ENCODE measurements at regions not wholly inside any gene's neighbourhood (a gene's known extent, or its start where the extent isn't known, plus 50 kb on each side); places are given as distances from the start of the nearest gene placed in this dataset.

DNA sequence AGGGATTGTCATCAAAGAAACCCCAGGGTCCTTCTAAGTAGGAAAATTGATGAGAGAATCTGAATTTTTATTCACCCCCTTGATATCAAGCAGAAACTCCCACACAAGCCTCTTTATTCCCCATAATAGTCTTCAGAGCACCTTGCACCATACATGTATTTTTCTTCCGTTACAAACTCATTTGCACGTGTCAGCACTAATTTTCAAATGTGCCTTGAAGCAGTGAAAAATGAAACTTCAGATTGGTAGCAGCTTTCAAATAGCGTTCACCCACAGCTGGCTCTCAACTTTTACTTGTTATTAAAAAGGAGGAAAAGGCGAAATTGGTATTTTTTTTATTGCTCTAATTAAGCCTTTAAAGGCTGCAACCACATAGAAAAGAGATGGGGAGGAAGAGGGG is 343.0 kb upstream of the TENM4 start:
- DNase-seq: no peak

DNA sequence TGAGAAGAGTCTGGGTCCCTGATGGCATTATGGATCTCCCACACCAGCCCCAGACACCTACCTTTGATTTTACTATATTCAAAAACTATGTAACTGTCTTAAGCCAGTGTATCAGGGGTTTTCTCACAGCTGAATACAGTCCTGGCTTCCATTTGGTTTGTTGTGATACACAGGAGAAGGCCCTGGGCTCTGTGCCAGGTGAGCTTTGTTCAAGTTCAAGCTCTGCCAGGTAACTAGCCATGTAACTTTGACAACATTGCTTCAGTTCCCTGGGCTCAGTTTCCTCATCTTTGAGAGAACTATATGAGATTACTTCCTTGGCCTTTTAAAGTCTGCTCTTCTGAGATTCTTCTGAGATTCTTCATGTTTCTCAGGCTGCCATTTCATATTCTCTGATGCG is 327.5 kb upstream of the TENM4 start:
- no peak for DNase-seq

DNA sequence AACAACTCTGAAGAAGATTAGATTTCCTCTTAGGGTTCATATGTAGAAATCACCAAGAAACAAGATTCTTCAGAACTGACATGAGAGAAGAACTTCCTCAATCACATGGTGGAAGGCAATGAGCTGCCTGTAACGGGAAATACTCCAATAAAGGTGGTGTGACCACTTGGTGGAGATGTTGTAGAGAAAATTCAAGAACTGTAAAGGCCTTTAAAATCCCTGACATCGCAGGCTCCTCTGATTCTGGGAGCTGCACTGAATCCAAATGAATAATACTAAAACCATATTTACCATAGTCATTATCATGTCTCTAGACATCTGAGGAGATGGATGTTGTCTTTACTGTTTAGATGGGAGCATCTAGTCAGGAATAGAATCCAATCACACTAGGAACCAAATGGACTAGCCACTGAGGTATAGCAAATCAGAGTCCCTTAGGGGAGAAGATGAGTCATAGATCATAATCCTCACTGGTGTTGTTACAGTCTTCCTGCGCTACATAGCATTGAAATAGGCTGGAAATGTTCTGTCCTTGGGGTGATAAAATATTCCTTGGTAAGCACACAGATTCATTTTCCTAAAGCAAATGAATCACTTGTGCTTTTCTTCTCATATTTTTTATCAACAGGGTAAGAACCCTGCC is 321.6 kb upstream of the TENM4 start:
- DNase-seq: no peak

DNA sequence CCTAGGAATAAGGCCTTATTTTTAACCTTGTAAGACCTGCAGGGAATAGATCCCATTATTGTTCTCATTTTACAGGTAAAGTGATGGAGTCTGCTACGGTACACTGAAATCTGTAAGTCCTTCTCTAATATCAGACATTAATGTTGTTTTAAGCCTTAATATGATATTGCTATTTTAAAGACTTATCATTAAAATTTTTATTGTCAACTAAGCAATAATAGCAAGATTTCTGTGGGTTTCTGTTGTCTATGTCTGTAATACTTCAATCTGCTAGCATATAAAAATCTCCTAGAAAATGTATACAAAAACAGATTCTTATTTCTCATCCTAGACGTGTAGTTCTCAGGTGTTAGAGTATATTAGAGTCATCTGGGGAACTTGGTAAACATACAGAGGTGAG is 317.5 kb upstream of the TENM4 start:
- no peak for DNase-seq

DNA sequence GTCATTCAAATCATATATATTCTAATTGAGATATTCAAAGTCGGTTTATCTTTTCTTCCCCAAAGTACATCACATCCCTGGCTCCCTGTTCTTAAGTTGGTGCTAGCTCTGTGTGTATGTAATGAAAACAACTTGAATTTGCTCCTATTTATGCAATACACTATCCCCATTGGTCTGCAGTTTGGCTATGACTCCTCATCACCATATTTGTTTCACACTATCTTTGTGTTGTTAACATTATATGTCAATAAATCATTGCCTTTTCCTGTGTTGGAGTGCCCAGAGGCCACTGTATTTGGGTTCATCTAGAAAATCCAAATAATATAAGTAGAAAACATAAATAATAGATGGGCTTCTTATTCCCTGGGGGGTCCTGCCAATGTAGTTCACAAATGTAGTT is 306.6 kb upstream of the TENM4 start:
- DNase-seq: no peak

DNA sequence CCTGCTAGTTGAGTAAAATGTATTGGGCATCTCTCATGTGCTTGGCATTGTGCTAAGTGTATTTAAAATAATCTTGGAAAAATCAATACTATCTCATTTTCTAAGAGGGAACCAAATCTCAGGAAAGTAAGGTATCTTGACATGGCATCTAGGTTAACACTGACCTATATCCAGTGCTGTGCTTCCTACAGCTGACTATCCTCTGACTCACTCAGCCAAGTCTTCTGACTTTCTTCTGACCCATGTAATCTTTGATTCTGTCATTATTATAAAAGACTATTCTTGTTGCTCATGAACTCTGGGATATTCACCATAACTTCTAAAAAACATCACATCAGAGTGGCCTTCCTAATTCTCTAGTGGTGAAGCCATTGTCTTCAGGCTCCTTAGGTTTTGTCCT is 304.1 kb upstream of the TENM4 start:
- no peak for DNase-seq

DNA sequence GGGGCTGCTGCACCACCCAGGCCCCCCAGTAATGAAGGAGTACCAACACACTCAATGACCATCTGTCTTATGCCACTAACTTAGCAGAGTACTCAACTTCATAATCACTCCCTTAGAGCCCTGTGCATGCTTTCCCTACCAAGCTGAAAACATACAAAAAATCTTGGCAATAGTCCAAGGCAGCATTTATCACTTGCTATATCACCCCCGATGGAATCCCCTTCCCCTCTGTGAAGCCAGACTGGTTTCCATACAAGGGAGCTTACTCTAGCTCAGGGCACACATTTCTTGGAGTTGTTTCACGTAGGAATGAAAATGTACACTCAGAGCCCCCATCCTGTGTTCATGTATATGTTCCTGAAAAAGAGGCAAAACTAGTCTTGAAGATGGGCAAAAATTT is 301.3 kb upstream of the TENM4 start:
- DNase-seq: no peak

DNA sequence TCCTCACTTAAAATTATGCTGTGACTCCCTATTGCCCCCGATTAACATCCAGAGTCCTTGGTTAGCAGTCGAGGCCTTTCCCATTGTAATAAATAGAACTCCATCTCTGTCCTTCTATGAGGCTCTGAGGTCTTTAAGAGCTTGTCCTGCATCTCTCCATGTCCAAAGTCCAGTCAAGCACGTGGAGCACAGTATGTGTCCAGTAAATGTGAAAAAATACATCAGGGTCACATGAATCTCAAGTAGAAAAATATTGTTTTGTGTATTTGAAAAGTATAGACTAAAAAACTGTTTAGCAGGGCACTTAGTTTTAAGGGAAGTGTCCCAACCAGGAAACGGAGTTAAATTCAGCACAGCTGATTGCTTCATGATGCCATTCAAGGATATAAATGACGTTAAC is 298.8 kb upstream of the TENM4 start:
- DNase-seq: no peak

DNA sequence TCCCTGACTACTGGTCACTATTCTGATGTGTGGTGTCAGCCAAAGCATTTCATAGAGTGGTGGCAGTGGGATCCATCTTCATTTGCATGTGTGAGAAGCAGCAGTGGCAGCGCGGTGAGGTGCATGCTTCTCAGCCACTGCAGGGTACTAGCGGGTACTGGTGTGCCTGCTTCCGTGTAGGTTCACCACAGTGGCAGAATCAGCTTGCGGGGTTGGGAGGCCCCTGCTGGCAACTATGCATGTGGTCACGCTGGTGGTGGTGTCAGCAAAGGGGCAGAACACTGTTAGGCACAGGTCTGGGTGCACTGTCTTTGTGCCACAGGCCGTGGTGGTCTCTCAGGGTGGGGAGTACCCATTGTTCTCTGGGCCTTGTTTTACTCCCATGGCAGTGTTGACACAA is 286.4 kb upstream of the TENM4 start:
- no peak for DNase-seq

DNA sequence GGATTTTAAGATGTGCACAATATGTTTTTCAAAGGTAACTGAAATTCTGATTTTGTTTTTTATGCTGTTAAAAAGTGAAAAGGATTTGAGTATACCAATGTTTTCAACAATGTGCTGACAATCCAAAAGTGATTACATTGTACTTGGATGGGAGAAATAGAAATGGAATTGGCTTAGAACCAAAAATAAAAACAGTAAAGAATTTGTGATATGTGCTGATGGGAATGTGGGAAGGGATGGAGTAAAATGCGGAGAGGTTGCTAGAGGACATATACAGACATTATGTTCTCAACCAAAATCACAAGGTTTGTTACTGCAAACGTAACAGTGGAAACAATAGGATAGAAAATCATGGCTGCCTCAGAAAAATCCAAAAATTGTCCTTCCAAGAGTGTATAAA is 279.3 kb upstream of the TENM4 start:
- DNase-seq: no peak

DNA sequence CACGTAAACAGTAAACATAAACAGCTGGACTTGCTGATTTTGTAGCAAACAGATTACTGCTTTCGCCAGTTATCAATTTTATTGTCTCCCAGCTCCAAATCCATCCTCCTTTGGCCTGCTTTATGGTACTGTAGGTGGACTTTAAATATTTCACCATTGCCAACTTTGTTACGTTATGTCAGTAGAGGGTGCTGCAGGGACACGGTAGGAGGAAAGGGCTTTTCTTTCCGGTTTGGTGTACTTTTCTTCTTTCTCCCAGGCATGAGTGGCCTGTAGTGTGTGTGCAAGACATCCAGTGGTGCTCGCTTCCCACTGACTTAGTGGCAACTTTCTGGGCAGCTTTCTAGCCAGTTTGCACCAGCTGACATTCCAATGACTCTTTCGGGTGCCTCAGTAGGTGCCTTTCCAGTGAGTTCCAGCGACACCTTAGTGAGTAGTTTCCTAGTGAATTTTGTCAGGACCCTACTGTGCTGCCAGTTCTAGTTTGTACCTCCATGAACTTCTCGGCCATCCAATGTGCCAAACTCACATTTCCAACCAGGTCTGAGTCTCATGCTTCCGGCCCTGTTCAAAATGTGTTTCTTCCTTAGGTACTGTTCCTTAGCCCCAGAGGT is 267.6 kb upstream of the TENM4 start:
- DNase-seq: no peak

DNA sequence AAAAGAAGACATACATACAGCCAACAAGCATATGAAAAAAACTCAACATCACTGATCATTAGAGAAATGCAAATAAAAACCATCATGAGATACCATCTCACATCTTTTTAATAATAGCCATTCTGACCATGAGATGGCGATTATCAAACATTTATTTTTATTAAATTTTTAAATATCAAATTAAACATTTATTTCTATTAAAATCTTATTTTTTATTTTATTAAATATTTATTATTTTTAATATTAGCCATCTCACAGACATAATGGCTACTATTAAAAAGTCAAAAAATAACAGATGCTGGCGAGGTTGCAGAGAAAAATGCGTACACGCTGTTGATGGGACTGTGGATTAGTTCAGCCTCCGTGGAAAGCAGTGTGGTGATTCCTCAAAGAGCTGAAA is 264.8 kb upstream of the TENM4 start:
- DNase-seq: no peak

DNA sequence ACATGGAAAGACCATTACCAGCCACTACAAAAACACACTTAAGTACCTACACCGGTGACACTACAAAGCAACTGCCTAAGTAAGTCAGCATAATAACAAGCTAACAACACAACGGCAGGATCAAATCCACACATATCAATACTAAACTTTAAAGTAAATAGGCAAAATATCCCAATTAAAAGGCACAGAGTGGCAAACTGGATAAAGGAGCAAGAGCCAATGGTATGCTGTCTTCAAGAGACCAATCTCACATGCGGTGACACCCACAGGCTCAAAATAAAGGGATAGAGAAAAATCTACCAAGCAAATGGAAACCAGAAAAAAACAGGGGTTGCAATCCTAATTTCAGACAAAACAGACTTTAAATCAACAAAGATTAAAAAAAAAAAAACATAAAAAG is 261.5 kb upstream of the TENM4 start:
- no peak for DNase-seq

DNA sequence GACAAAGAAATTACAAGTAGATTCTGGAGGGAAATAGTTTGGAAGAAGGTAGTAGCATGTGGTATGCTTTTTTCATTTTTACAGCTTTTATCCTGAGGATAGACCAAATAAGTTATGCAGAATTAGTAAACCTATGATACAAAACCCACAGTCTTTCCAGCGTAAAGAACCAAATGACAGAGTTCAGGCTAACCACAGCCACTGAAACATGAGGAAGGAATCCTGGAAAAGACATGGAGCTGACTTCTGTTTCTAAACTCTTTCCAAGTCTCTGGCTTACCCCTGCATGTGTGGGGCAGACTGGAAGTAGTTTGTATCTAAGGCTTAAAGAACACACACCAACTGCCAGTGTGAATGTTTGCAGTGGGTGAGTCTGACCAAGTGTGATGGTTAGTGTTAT is 258.4 kb upstream of the TENM4 start:
- DNase-seq: no peak

DNA sequence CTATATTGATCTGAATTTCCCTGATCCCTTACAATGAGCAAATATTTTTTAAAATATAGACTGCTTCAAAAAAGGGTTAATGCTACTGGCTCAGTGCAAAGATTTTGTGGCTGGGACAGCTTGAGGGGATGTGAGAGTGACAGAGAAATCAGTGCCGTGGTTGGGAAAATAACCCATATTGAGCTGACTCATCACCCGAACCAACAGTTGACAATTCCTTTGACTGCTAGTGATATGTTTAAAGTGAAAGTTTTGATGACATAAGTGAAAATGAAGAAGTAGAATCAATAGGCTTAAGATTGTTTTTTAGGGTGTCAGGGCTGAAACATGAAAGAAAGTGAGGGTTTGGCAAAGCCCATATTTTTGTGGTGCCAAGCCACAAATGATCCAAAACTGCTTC is 257.1 kb upstream of the TENM4 start:
- no peak for DNase-seq

DNA sequence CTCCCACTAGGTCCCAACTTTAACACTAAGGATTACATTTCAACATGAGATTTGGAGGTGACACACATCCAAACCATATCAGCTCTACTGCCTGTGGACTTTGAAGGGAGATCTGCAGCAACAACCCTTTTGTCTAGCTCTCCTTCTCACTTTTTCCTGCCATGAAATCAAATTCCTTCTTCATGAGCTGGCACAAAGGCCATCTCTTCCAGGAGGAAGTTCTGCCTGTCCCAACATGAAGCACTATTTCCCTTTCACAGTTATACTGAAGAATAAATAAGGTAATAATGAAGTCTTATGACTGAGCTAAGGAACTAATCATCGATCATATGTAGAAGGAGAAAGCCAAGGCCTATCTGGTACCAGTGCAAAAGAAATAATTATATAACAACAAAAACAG is 253.5 kb upstream of the TENM4 start:
- no peak for DNase-seq

DNA sequence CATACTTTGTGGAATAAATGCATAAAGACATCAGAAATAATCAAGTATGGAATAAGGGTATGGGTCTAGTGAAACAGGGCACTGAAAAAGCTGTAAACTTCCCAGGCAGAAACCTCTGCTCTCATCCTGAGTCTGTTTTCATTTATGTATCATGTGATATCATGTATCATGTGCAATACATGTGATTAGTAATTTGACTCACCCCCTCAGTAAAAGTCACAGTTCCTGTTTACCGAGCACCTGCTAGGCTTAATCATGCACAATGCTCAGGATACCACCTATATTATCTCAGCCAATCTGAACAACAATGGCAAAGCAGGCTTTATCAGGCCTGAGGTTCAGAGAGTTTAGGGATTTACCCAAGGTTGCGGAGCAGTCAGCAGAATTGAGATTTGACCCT is 250.6 kb upstream of the TENM4 start:
- no peak for DNase-seq

DNA sequence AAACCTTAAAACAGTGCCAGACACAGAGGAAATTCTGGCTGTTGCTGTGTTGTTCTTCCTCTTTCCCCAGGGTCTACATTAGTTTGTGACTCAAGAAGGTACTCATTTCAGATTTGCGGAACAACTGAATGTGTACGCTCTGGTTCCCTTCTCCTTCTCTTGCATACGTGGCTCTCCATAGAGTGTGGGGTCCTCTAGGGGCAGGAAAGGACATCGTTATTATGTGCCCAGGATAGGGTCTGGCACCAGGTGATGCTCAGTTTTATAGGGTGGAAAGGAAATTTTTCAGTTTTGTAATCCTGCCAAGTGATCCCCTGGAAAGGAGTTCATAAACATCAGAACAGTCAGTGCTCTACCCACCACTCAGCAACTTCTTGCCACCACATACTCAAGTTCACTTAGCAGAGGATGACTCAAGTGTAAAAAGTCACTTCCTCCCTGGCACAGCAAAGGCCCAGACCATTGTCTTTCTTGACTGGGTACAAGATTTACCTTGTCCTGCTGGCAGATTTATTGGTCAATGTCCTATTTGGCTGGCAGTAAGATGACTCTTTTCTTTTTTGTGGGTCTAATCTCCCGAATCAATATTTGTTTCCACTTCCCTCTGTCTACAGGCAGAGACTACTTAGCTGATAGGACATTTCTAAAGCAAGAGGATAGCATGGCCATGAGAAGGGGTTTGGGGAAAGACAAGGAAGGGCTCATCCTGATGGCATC is 246.0 kb upstream of the TENM4 start:
- DNase-seq: no peak

DNA sequence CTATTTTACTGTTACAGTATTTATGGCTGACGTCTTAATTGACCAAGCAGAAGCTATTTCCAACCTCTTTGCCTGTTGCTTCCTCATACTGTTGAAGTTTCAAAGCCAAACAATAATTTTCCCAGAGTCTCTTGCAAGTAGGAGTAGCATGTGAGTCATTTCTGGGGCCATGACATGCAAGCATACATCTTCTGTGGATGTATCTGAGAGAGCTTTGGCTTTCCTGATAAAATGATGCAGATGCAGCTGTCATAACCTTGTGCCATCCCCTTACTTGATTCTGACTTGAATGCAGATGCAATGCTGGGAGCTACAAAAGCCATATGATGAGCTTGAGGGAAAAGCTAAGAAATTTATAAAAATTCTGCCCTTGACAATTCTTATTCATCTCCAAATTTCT is 243.1 kb upstream of the TENM4 start:
- no peak for DNase-seq

DNA sequence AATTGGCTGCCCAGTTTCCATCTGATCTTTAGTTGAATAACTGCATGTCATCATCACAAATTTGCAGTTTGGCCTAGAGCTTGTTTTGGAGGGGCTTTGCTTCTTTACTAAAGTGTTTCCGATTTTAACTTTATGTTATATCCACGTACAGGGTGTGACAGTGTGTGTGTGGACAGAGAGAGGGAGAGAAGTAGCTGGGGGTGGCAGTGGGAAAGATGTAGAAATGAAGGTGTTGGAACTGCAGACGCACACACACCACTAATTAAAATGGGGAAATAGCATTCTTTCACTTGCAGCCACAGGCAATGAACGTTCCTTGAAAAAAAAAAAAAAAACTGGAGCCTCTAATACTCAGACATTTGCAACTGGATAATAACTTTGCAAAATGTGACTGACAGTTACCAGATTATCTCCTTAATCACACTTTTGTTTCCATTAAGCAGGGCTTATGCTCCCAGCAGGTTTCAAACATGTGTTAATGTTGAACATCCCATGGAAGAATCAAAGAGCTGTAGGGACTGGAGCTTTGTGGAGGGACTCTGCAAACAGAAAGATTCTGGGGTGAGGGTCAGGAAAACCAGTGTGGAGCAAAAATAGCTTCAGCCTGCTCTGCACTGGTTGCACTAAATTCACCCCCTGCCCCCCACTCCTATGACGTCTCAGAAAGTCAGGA is 238.1 kb upstream of the TENM4 start:
- no peak for DNase-seq

DNA sequence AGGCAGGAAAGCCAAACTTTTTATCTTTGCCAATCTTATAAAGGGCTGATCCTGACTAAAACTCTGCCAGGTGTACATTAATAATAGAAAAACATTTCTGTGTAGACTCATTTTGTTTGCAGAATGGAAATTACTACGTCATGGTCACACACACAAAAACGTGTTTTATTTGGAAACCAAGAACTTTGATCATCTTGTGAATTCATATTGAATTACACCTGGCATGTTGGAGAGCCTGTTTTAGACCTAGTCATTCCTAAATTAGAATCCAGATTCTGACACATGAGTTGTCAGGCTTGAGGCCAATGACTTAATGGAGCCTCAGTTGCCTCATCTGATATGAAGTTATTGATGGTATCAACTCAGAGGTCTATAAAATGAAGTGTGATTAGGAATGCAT is 235.6 kb upstream of the TENM4 start:
- DNase-seq: no peak

DNA sequence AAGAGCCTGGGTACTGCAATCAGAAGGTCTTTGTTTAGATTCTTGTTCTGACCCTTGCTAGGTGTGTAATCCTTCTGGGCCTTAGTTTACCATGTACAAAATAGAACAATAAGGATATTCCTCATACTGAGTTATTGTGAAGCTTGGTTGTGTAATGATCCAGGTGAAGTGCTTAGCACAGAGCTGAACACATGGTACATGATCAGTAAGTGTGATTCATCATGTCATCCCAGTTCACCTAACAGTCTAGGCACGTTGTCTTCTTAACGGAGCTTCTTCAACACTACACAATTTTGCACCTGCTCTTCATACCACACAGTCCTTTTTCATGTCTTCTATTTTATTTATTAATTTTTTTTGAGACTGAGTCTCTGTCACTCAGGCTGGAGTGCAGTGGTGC is 234.3 kb upstream of the TENM4 start:
- DNase-seq: no peak

DNA sequence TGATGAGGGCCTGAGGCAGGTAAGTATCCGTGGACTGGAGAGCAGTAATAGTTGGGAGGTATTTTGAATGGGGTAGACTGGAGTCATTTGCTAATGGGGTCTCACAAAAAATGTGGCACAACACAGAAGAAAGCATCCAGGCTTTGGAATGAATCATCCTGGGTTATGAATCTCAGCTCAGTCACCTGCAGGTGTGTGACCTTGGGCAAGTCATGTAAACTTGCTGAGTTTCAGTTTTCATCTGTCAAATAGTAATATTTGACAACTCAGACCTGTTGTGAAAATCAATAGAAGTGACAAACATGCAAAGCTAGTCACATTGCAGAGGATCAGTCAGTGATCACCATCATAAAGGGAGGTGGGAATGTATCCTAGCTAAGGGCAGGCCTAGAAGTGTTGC is 232.0 kb upstream of the TENM4 start:
- DNase-seq: no peak

DNA sequence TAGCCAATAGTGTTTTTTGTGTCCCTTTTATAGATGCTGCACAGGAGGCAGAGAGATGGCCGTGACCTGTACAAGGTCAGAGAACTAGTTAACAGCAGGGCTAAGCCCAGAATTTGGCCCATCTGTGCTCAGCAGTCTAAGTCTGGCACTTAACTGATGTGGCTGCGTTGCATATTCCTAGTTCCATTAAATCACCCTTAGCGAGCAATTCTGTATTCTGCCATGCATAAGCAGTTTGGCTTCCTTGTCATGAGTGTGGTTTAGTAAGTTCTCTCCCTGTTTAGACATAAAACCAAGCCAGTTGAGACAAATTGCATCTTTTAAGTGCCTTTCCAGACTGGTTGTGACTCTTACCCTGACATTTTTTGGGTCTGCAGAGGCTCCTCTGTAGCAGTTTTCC is 230.6 kb upstream of the TENM4 start:
- DNase-seq: no peak

All from effector CD8-positive, alpha-beta T cell (primary cell).